K562 (cell line): ENCODE measurements at regions not wholly inside any gene's neighbourhood (a gene's known extent, or its start where the extent isn't known, plus 50 kb on each side); places are given as distances from the start of the nearest gene placed in this dataset.

ENCODE experiments used
- ATAC-seq: fragments of 200-7000 bp; cut with Tn5 transposase; 3 replicates; pipeline ENCODE4 v1.9.1; 2020; ENCODE audit warnings: moderate library complexity
- BruUV-seq: library from RNA; stranded (reverse); fragments of 400-500 nt; replicated peaks from 2 replicates; lab custom pipeline; 2021; lab: Mats Ljungman, UMichigan
- CTCF ChIA-PET: fragments of 300-600 bp; formaldehyde crosslinking; extraction: SDS; loops from one replicate; lab custom pipeline; 2021; ENCODE audit warnings: low intra/inter-chr PET ratio; lab: Yijun Ruan, JAX
- POLR2A ChIA-PET: fragments of 300-600, 350-650 bp; sonication (Branson Sonifier 250); formaldehyde crosslinking; extraction: SDS; loops from one replicate; lab custom pipeline; 2021; ENCODE audit warnings: antibody characterized with exemption, inconsistent platforms; lab: Yijun Ruan, JAX
- DNase-seq, 4 experiments: peaks; one replicate each; pipeline versions ENCODE4 v3.0.0 to v3.0.0-alpha.2; 2011 to 2018; ENCODE audit warnings: low spot score in 3 of 4, mixed read lengths in 3 of 4; ENCODE audit errors: extremely low read depth in 1 of 4
- FAIRE-seq: peaks from 2 replicates; lab custom pipeline; 2011; peaks lifted over from hg19 to GRCh38; lab: Jason Lieb, UNC
- H2AFZ ChIP-seq: 2 replicates; pipeline ENCODE4 v1.6.0; 2011; ENCODE audit warnings: low read depth, low read length, control low read depth, inconsistent platforms
- H3K27ac ChIP-seq: fragments of 200-600 bp; 3 replicates; pipeline ENCODE4 v1.8.0; 2011; ENCODE audit warnings: low read depth, mild to moderate bottlenecking, control low read depth, inconsistent platforms, low read length, moderate library complexity, mixed read lengths; ENCODE audit errors: extremely low read depth
- H3K27me3 ChIP-seq, 2 experiments: fragments of 300-600 bp in 1 of 2; 2 replicates in 1 of 2; 3 replicates in 1 of 2; pipeline versions ENCODE4 v1.6.0 to v1.8.0; 2011; ENCODE audit warnings: inconsistent platforms in 2 of 2, low read length in 2 of 2, mild to moderate bottlenecking in 1 of 2, mixed read lengths in 1 of 2, moderate library complexity in 1 of 2; ENCODE audit not compliant: control insufficient read depth in 2 of 2, insufficient read depth in 2 of 2
- H3K36me3 ChIP-seq: fragments of 300-600 bp; 3 replicates; pipeline ENCODE4 v1.8.0; 2011; ENCODE audit warnings: mild to moderate bottlenecking, low read length, inconsistent platforms; ENCODE audit not compliant: control insufficient read depth, insufficient read depth
- H3K4me1 ChIP-seq, 2 experiments: fragments of 200-600 bp in 1 of 2; replicated peaks in 1 of 2; 2 replicates in 1 of 2; 3 replicates in 1 of 2; pipeline versions ENCODE4 v1.5.1 to v1.8.0; 2011; ENCODE audit warnings: inconsistent platforms in 2 of 2, low read length in 2 of 2, mild to moderate bottlenecking in 1 of 2, mixed read lengths in 1 of 2, moderate library complexity in 1 of 2; ENCODE audit not compliant: control insufficient read depth in 2 of 2, insufficient read depth in 2 of 2
- H3K4me2 ChIP-seq: 2 replicates; pipeline ENCODE4 v1.6.1; 2011; ENCODE audit warnings: low read length, control low read depth, inconsistent platforms, mixed read lengths; ENCODE audit not compliant: insufficient read depth
- H3K4me3 ChIP-seq: fragments of 200-600 bp; sonication (generic), shearing (Covaris generic); 2 replicates; pipeline ENCODE4 v1.5.1; 2016; ENCODE audit warnings: control low read depth, inconsistent platforms
- H3K79me2 ChIP-seq: fragments of 200-600 bp; 3 replicates; pipeline ENCODE4 v1.8.0; 2011; ENCODE audit warnings: low read length, inconsistent platforms; ENCODE audit not compliant: control insufficient read depth, insufficient read depth
- H3K9ac ChIP-seq, 2 experiments: 2 replicates each; pipeline versions ENCODE4 v1.6.0 to v1.6.1; 2011; ENCODE audit warnings: low read depth in 2 of 2, low read length in 2 of 2, control low read depth in 1 of 2, inconsistent platforms in 1 of 2, mild to moderate bottlenecking in 1 of 2, mixed read lengths in 1 of 2; ENCODE audit not compliant: insufficient read depth in 1 of 2
- H3K9me1 ChIP-seq: one replicate; pipeline ENCODE4 v1.6.0; 2011; ENCODE audit warnings: inconsistent platforms, mild to moderate bottlenecking, low read length, moderate library complexity; ENCODE audit not compliant: control insufficient read depth, insufficient read depth
- H3K9me3 ChIP-seq: replicated peaks from 2 replicates; pipeline ENCODE4 v1.5.1; 2011; ENCODE audit warnings: low read depth, low read length, inconsistent platforms; ENCODE audit not compliant: control insufficient read depth, insufficient read depth
- H4K20me1 ChIP-seq: replicated peaks from 2 replicates; pipeline ENCODE4 v1.6.1; 2011; ENCODE audit warnings: low read length, inconsistent platforms, mixed read lengths; ENCODE audit not compliant: control insufficient read depth, insufficient read depth
- ETV5 ChIP-seq: sonication (generic); formaldehyde crosslinking; IDR thresholded peaks from 2 replicates; pipeline ENCODE4 v1.4.0; 2020; ENCODE audit warnings: low read depth, mild to moderate bottlenecking, missing genetic modification reagents
- EWSR1 ChIP-seq: fragments of 450-650 bp; IDR thresholded peaks from 2 replicates; pipeline ENCODE4 v1.6.1; 2018; ENCODE audit warnings: borderline replicate concordance, mild to moderate bottlenecking, low read depth, moderate library complexity; ENCODE audit not compliant: partially characterized antibody
- GMEB1 ChIP-seq: fragments of 250-450 bp; sonication (Bioruptor Pico); IDR thresholded peaks from 2 replicates; pipeline ENCODE4 v1.4.0; 2020; ENCODE audit warnings: mild to moderate bottlenecking
- MCM7 ChIP-seq, 2 experiments: fragments of 450-650 bp; IDR thresholded peaks; 2 replicates each; pipeline ENCODE4 v1.6.1; 2016 to 2018
- RFX1 ChIP-seq: fragments of 450-650 bp; IDR thresholded peaks from 2 replicates; pipeline ENCODE4 v1.6.1; 2016; ENCODE audit warnings: mild to moderate bottlenecking, moderate library complexity
- RHOXF2B ChIP-seq: fragments of 250-450 bp; sonication (Bioruptor Pico); conservative IDR thresholded peaks from 2 replicates; pipeline ENCODE4 v1.5.1; 2021
- RNF219 ChIP-seq: fragments of 250-450 bp; sonication (Bioruptor Pico); IDR thresholded peaks from 2 replicates; pipeline ENCODE4 v1.5.0; 2022; ENCODE audit warnings: mild to moderate bottlenecking
- ZFP30 ChIP-seq: fragments of 250-450 bp; sonication (Bioruptor Pico); IDR thresholded peaks from 2 replicates; pipeline ENCODE4 v1.8.0; 2022; ENCODE audit warnings: moderate library complexity, mild to moderate bottlenecking, inconsistent platforms, borderline replicate concordance
- ZNF280B ChIP-seq: fragments of 250-450 bp; sonication (Bioruptor Pico); IDR thresholded peaks from 2 replicates; pipeline ENCODE4 v1.5.1; 2021; ENCODE audit warnings: mild to moderate bottlenecking
- WGBS: fragments of 100-300 bp; shearing (Covaris generic); methylation state at CpG from one replicate; pipeline ENCODE4 v1.1.6; 2016; ENCODE audit warnings: low coverage, mixed read lengths; ENCODE audit not compliant: insufficient coverage; ENCODE audit errors: missing lambda C conversion rate; 5-methylcytosine and 5-hydroxymethylcytosine counted together
- in situ Hi-C: fragments of 300-500 bp; cut with MboI; formaldehyde crosslinking; loops from 4 replicates; pipeline ENCODE4 v1.15.0; 2018; ENCODE audit warnings: inconsistent platforms, mixed read lengths
- intact Hi-C: fragments of 100-400 bp; cut with micrococcal nuclease; formaldehyde crosslinking; loops from 2 replicates; pipeline ENCODE4 v1.14.2; 2022

GRCh38 chr1:5576011-5576672, 416.1 kb downstream of the NPHP4 start (continued):
- TF ChIP-seq RNF219 (CRISPR knock-in tag) (no peak), MCM7 (IDR thresholded peaks at IDR 0.05) (no peak), ZNF280B (no peak), RHOXF2B (no peak), RFX1 (no peak)

- no peak overlapping the region for H3K4me3 ChIP-seq
- no peak overlapping the region for H3K27ac ChIP-seq
- BruUV-seq, result no TSS peak
- in situ Hi-C loops (no loop called here), intact Hi-C loops (no loop called here)
- no peaks in the 10 kb centered on the region for H3K4me1 ChIP-seq
- no peaks in the 10 kb centered on the region for H3K9me1 ChIP-seq
- TF ChIP-seq GMEB1 (CRISPR knock-in tag) (no peak), ZFP30 (CRISPR knock-in tag) (no peak), ETV5 (CRISPR knock-in tag) (no peak), EWSR1 (no peak)
- DNase-seq (no peak), ATAC-seq (no peak), FAIRE-seq (no peak)
- 0% methylated on average over 5 of the region's 5 CpGs for WGBS
- H2AFZ ChIP-seq, result no peak overlapping the region
- H3K36me3 ChIP-seq, result no peaks in the 10 kb centered on the region
- ChIA-PET CTCF (no interaction called here), POLR2A (interaction anchor here (1.0 kb wide), 1 partner anchor 22 kb away, joined by 4 read pairs; no protein-coding TSS in a partner anchor)
- H4K20me1 ChIP-seq, result no peaks in the 10 kb centered on the region
- H3K9me3 ChIP-seq, result no peaks in the 10 kb centered on the region
- no peak overlapping the region for H3K9ac ChIP-seq
- H3K27me3 ChIP-seq, result no peaks in the 10 kb centered on the region; a peak in 1 of 5 replicates
- H3K79me2 ChIP-seq, result no peaks in the 10 kb centered on the region
- no peak overlapping the region for H3K4me2 ChIP-seq
These were observed 416.8 kb downstream of the NPHP4 start for GRCh38 chr1:5575396-5575940.
